Right lobe of liver (tissue), 4 donors: ENCODE measurements at regions not wholly inside any gene's neighbourhood (a gene's known extent, or its start where the extent isn't known, plus 50 kb on each side); places are given as distances from the start of the nearest gene placed in this dataset.
"Not testable (repeated sequence)": the region's sequence is repeated elsewhere in the genome, so short reads cannot be mapped to it uniquely, and the experiment has no call there.

Source experiments
- CTCF ChIP-seq, 4 donors: fragments of 200-600 bp in 3 of 4; fragments of 450-650 bp in 1 of 4; IDR thresholded peaks; one replicate each; pipeline versions ENCODE4 v1.5.1 to v1.8.0; 2016 to 2022; ENCODE audit warnings: antibody characterized with exemption in 4 of 4, mild to moderate bottlenecking in 2 of 4
- POLR2A ChIP-seq: fragments of 450-650 bp; IDR thresholded peaks from one replicate; pipeline ENCODE4 v1.6.1; 2017; ENCODE audit warnings: antibody characterized with exemption, mild to moderate bottlenecking
- donor health status: DM: no; HTN: no; CAD: no.
- donor health status: DM: no; HTN: no; CAD: no.
- donor health status: DM: no; HTN: yes; CAD: no.

GRCh38 chr9:64014386-64015091, 1270.5 kb downstream of the FOXD4L5 start:
- TF ChIP-seq CTCF (IDR thresholded peaks at IDR 0.05); POLR2A: not testable (repeated sequence)
